SU-DHL-6 (cell line): ENCODE measurements at regions not wholly inside any gene's neighbourhood (a gene's known extent, or its start where the extent isn't known, plus 50 kb on each side); places are given as distances from the start of the nearest gene placed in this dataset.

Source experiments
- H2AFZ ChIP-seq: fragments of 200-600 bp; sonication (generic); 2 replicates; pipeline ENCODE4 v1.6.1; 2014; ENCODE audit warnings: low read depth, mild to moderate bottlenecking, moderate library complexity, mixed read lengths, antibody characterized with exemption, low read length; ENCODE audit not compliant: severe bottlenecking
- H3F3A ChIP-seq: fragments of 200-600 bp; shearing (Covaris generic); 2 replicates; pipeline ENCODE4 v1.6.0; 2016; ENCODE audit warnings: antibody characterized with exemption, mild to moderate bottlenecking; ENCODE audit not compliant: insufficient read depth
- H3K27ac ChIP-seq: fragments of 200-600 bp; sonication (generic); 2 replicates; pipeline ENCODE4 v1.5.1; 2016; ENCODE audit warnings: low read depth, mild to moderate bottlenecking, low read length, moderate library complexity, mixed read lengths
- H3K27me3 ChIP-seq: fragments of 200-600 bp; sonication (generic), shearing (Covaris generic); 2 replicates; pipeline ENCODE4 v1.6.0; 2014; ENCODE audit warnings: mild to moderate bottlenecking, low read length
- H3K36me3 ChIP-seq: fragments of 200-600 bp; sonication (generic); 2 replicates; pipeline ENCODE4 v1.6.1; 2014; ENCODE audit warnings: mild to moderate bottlenecking, low read length, mixed read lengths
- H3K4me2 ChIP-seq: fragments of 300-600, 200-600 bp; shearing (Covaris generic), sonication (generic); 2 replicates; pipeline ENCODE4 v1.6.0; 2014; ENCODE audit warnings: low read length, low read depth, mild to moderate bottlenecking; ENCODE audit not compliant: poor library complexity, severe bottlenecking
- H3K4me3 ChIP-seq: fragments of 200-600 bp; sonication (generic); 2 replicates; pipeline ENCODE4 v1.5.1; 2014; ENCODE audit warnings: antibody characterized with exemption, low read length, mild to moderate bottlenecking, mixed read lengths; ENCODE audit not compliant: insufficient read depth, poor library complexity, severe bottlenecking
- H3K79me2 ChIP-seq: fragments of 200-600 bp; sonication (generic); 2 replicates; pipeline ENCODE4 v1.6.1; 2014; ENCODE audit warnings: mild to moderate bottlenecking, low read length, moderate library complexity; ENCODE audit not compliant: insufficient read depth
- H3K9ac ChIP-seq: fragments of 200-600 bp; sonication (generic); 2 replicates; pipeline ENCODE4 v1.7.0; 2014; ENCODE audit warnings: mild to moderate bottlenecking, low read length
- H3K9me2 ChIP-seq: fragments of 200-600 bp; sonication (generic); replicated peaks from 2 replicates; pipeline ENCODE4 v1.6.1; 2014; ENCODE audit warnings: low read length; ENCODE audit not compliant: insufficient read depth
- H3K9me3 ChIP-seq: fragments of 200-600 bp; sonication (generic); 2 replicates; pipeline ENCODE4 v1.6.1; 2014; ENCODE audit warnings: low read length, mixed read lengths; ENCODE audit not compliant: insufficient read depth
- H4K20me1 ChIP-seq: fragments of 200-600 bp; sonication (generic); 2 replicates; pipeline ENCODE4 v1.6.1; 2014; ENCODE audit warnings: low read depth, mild to moderate bottlenecking, antibody characterized with exemption, low read length, moderate library complexity, mixed read lengths
- EZH2phosphoT487 ChIP-seq: fragments of 200-600 bp; sonication (generic), shearing (Covaris generic); conservative IDR thresholded peaks from 2 replicates; pipeline ENCODE4 v1.6.1; 2018; ENCODE audit warnings: mild to moderate bottlenecking, antibody characterized with exemption, low read length, moderate library complexity, mixed read lengths
- TF ChIP-seq, protein P1 (sequence below): fragments of 200-600 bp; sonication (generic); IDR thresholded peaks from one replicate; pipeline ENCODE4 v1.5.1; 2017; ENCODE audit warnings: antibody characterized with exemption, mild to moderate bottlenecking, low read length, moderate library complexity; ENCODE audit not compliant: insufficient read depth, poor library complexity, severe bottlenecking

DNA sequence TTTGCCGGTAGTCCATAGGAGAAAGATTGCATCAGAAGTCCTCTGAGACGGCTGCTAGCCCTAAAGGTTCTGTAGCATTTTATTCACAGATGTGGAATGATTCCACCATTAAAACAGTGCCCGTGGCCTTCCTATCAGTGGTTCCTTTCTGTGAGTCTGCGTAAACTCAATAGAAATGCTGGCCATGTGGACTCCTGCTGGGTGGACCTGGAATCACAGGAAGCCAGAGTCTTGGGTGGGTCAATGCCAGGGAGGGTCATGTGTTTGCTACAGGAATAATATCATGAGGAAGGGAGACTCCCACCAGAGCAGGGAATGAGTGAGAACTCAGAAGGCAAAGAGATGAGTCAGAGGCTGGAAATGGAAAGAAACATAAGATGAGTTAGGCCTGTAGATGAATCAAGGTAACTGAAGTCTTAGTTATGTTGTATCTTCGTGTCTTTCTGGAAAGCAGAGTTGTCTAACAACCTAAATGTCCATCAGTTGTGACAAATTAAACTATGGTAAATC lies 410.4 kb upstream of the AUTS2 start:
- H3K9me3 ChIP-seq = peaks cover 4% of the 10 kb centered on the region; the same call in 1 of the 2 replicates
- 0 out of 2 replicates have a peak, but pooled peaks cover 4% of the 10 kb centered on the region for H3K27me3 ChIP-seq
- no peaks in the 10 kb centered on the region for H3K9me2 ChIP-seq
- H3K9ac ChIP-seq = no peak overlapping the region
- H3K4me3 ChIP-seq = no peak overlapping the region
- no peak overlapping the region for H3K27ac ChIP-seq
- no peak for TF ChIP-seq EZH2phosphoT487
- TF ChIP-seq, protein P1, sequence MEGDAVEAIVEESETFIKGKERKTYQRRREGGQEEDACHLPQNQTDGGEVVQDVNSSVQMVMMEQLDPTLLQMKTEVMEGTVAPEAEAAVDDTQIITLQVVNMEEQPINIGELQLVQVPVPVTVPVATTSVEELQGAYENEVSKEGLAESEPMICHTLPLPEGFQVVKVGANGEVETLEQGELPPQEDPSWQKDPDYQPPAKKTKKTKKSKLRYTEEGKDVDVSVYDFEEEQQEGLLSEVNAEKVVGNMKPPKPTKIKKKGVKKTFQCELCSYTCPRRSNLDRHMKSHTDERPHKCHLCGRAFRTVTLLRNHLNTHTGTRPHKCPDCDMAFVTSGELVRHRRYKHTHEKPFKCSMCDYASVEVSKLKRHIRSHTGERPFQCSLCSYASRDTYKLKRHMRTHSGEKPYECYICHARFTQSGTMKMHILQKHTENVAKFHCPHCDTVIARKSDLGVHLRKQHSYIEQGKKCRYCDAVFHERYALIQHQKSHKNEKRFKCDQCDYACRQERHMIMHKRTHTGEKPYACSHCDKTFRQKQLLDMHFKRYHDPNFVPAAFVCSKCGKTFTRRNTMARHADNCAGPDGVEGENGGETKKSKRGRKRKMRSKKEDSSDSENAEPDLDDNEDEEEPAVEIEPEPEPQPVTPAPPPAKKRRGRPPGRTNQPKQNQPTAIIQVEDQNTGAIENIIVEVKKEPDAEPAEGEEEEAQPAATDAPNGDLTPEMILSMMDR = no peak
- H3K79me2 ChIP-seq = no peaks in the 10 kb centered on the region
- no peaks in the 10 kb centered on the region for H3K36me3 ChIP-seq
- H4K20me1 ChIP-seq = no peaks in the 10 kb centered on the region
- H3F3A ChIP-seq = no peaks in the 10 kb centered on the region
- no peak overlapping the region for H2AFZ ChIP-seq
- H3K4me2 ChIP-seq = no peak overlapping the region

DNA sequence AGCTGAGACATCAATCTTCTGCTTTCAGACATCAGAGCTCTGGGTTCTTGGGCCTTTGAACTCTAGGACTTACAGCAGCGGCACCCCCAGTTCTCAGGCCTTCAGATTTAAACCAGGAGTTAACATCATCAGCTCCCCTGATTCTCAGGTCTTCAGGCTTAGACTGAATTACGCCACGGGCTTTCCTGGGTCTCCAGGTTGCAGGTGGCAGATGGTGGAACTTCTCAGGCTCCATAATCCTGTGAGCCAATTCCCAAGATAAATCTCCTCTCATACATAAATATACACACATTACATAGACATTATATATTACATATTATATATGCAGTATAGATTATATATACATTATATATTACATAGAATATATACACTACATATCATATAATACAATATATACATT lies 408.9 kb upstream of the AUTS2 start:
- Histone ChIP-seq H3K79me2 (no peaks in the 10 kb centered on the region), H3K27ac (no peak overlapping the region), H3F3A (no peaks in the 10 kb centered on the region), H3K9me3 (peaks cover 4% of the 10 kb centered on the region; the same call in 1 of the 2 replicates), H2AFZ (no peak overlapping the region), H4K20me1 (no peaks in the 10 kb centered on the region), H3K4me2 (no peak overlapping the region), H3K36me3 (no peaks in the 10 kb centered on the region), H3K9ac (no peak overlapping the region), H3K4me3 (no peak overlapping the region), H3K27me3 (0 out of 2 replicates have a peak, but pooled peaks cover 4% of the 10 kb centered on the region), H3K9me2 (no peaks in the 10 kb centered on the region)
- TF ChIP-seq EZH2phosphoT487 = no peak
- TF ChIP-seq, protein P1 = no peak

DNA sequence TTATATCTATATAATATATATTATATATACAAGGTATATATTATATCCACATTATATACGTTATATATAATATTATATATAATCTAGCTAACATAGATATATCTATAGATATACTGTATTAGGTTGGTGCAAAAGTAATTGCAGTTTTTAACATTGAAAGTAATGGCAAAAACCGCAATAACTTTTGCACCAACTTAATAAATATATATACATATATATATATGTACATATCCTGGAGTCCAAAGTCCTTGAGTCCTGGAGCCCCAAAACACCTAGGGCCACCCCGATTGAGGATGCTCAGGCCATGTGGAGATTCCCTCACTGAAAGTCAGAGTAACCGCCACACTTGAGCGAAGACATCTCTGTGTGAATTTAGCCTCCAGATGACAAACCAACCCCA lies 408.2 kb upstream of the AUTS2 start:
- Histone ChIP-seq H3K27ac (no peak overlapping the region), H3K4me2 (no peak overlapping the region), H3K9ac (no peak overlapping the region), H3F3A (no peaks in the 10 kb centered on the region), H3K79me2 (no peaks in the 10 kb centered on the region), H2AFZ (no peak overlapping the region), H3K9me2 (no peaks in the 10 kb centered on the region), H3K27me3 (0 out of 2 replicates have a peak, but pooled peaks cover 4% of the 10 kb centered on the region), H3K36me3 (no peaks in the 10 kb centered on the region), H3K4me3 (no peak overlapping the region), H3K9me3 (peaks cover 4% of the 10 kb centered on the region; the same call in 1 of the 2 replicates), H4K20me1 (no peaks in the 10 kb centered on the region)
- TF ChIP-seq EZH2phosphoT487 = no peak
- TF ChIP-seq, protein P1 = no peak
